Tibial artery (tissue), 4 donors: ENCODE measurements at regions not wholly inside any gene's neighbourhood (a gene's known extent, or its start where the extent isn't known, plus 50 kb on each side); places are given as distances from the start of the nearest gene placed in this dataset.

ENCODE experiments used
- DNase-seq, 2 donors: peaks; one replicate each; pipeline ENCODE4 v3.0.0-alpha.2; 2019
- H3K27ac ChIP-seq, 2 donors: fragments of 200-600 bp; sonication (generic) in 1 of 2; 1 replicate in 1 of 2; 2 replicates in 1 of 2; pipeline ENCODE4 v1.5.1; 2018 to 2019; ENCODE audit warnings: mild to moderate bottlenecking in 1 of 2
- H3K27me3 ChIP-seq, 2 donors: fragments of 200-600 bp; sonication (generic) in 1 of 2; one replicate each; pipeline versions ENCODE4 v1.5.1 to v1.6.0; 2016 to 2019
- H3K36me3 ChIP-seq, 3 donors: fragments of 200-600 bp; sonication (generic) in 2 of 3; one replicate each; pipeline ENCODE4 v1.5.1; 2016 to 2019; ENCODE audit warnings: mild to moderate bottlenecking in 2 of 3
- H3K4me1 ChIP-seq, 4 donors: fragments of 200-600 bp; sonication (generic) in 2 of 4; 1 replicate in 3 of 4; 2 replicates in 1 of 4; pipeline ENCODE4 v1.5.1; 2016 to 2019
- H3K4me3 ChIP-seq, 2 donors: fragments of 200-600 bp; sonication (generic) in 1 of 2; 1 replicate in 1 of 2; 2 replicates in 1 of 2; pipeline ENCODE4 v1.5.1; 2018 to 2019; ENCODE audit warnings: mild to moderate bottlenecking in 2 of 2
- H3K9me3 ChIP-seq, 3 donors: fragments of 200-600 bp; sonication (generic) in 1 of 3; one replicate each; pipeline ENCODE4 v1.5.1; 2016 to 2019
- intact Hi-C: fragments of 100-400 bp; cut with DNase I; formaldehyde crosslinking; loops from one replicate; pipeline ENCODE4 v1.15.0; 2023; ENCODE audit warnings: low total_unique reads
- TF ChIP-seq, protein P1 (sequence below), 2 experiments: fragments of 200-600 bp in 1 of 2; fragments of 450-650 bp in 1 of 2; IDR thresholded peaks; one replicate each; pipeline ENCODE4 v1.5.1; 2017 to 2019; ENCODE audit warnings: antibody characterized with exemption in 2 of 2, mild to moderate bottlenecking in 1 of 2, moderate library complexity in 1 of 2

DNA sequence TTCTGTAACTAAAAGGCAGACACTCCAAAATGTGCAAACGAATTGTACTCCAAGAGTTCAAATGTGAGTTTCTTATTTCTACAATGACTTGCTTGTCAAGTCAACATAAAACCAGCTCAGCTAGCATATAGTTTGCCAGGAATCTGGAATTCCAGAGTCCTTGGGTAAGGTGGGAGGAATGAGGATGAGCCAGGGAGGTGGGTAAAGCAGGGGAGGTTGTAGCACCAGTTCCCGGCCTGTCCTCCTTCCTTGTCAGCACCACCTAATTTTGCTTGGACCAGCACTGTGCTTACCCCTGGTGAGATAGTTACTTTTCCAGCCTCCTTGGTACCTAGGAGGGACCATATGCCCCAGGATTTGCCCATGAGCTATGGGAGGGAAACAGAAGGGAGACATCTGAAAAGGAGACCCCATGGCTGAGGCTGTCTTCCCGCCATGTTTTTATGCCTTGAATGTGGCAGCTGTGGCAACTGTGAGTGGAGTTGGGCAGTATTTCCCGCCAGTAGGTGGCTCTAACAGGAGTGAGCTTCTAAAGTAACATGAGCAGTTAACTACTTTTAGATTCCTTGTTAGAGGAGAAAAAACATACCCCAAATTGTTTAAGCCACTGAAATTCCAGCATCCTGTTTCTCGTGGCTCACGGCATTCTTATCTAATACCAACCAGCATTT lies 302.5 kb downstream of the TENT4A start:
- Histone ChIP-seq H3K9me3 (peaks cover 0 to 10% (median 0%) of the 10 kb centered on the region in 3 donors), H3K27ac (no peak overlapping the region), H3K4me3 (no peak overlapping the region), H3K27me3 (no peaks in the 10 kb centered on the region), H3K36me3 (no peaks in the 10 kb centered on the region), H3K4me1 (no peaks in the 10 kb centered on the region)
- no peak for DNase-seq
- intact Hi-C loops = no loop called here
- TF ChIP-seq, protein P1, sequence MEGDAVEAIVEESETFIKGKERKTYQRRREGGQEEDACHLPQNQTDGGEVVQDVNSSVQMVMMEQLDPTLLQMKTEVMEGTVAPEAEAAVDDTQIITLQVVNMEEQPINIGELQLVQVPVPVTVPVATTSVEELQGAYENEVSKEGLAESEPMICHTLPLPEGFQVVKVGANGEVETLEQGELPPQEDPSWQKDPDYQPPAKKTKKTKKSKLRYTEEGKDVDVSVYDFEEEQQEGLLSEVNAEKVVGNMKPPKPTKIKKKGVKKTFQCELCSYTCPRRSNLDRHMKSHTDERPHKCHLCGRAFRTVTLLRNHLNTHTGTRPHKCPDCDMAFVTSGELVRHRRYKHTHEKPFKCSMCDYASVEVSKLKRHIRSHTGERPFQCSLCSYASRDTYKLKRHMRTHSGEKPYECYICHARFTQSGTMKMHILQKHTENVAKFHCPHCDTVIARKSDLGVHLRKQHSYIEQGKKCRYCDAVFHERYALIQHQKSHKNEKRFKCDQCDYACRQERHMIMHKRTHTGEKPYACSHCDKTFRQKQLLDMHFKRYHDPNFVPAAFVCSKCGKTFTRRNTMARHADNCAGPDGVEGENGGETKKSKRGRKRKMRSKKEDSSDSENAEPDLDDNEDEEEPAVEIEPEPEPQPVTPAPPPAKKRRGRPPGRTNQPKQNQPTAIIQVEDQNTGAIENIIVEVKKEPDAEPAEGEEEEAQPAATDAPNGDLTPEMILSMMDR (IDR thresholded peaks at IDR 0.05) = no peak

DNA sequence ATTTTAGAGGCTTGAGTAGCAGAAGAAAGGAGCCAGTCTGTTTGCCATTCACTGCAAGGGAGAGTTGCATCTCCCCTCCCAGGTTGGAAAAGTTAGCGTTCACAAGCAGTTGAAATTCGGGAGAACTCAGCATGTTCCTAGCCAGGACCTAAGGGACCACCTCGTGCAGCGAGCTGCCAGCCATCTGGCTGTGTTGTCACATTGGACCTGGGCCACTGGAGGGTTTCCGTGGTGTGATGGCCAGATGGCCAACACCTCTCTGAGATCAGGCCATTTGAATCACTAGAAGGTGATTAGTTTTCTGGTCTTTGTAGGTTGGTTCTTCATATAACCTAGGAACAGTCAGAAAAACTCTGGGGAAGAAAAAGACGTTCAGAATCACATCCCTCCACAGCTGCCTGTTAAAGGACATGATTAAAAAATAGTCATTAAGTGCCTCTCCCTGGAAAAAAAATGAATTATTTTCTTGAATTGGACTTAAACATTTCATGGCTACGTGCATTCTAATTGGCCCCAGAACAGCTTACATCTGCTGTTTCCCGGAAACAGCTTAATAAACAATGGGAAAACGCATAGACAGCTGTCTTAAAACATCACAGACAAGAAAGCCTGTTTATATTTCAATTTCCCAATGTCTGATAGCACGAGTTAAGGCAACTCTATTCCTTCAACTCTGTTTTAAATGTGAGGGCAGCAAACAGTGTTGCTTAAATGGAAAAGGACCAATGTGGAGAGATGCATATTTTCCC lies 303.9 kb downstream of the TENT4A start:
- TF ChIP-seq, protein P1 (IDR thresholded peaks at IDR 0.05) = no peak
- DNase-seq = no peak
- Histone ChIP-seq H3K4me1 (no peaks in the 10 kb centered on the region), H3K27ac (no peak overlapping the region), H3K36me3 (no peaks in the 10 kb centered on the region), H3K4me3 (no peak overlapping the region), H3K27me3 (no peaks in the 10 kb centered on the region), H3K9me3 (peaks cover 0 to 25% (median 11%) of the 10 kb centered on the region in 3 donors)
- intact Hi-C loops = no loop called here

DNA sequence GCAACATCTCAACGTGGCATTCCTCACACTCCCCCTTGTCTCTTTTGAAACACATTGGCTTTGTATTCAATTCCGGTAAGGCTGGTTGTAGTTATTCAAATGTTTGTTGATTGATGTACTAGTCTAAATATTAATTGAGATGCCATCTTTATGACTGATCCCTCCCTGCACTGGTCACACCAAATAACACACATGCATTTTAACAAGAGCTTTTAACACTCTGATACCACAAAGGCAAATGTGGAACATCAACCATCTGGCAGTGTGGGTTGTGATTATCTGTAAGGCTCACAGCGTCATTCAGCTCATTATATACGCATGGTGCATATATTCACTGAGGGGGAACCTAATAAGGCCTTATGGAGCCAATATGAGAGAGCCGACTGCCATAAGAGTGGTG lies 305.0 kb downstream of the TENT4A start:
- intact Hi-C loops = no loop called here
- TF ChIP-seq, protein P1 (IDR thresholded peaks at IDR 0.05) = no peak
- Histone ChIP-seq H3K36me3 (no peaks in the 10 kb centered on the region), H3K27me3 (no peaks in the 10 kb centered on the region), H3K27ac (no peak overlapping the region), H3K4me1 (no peaks in the 10 kb centered on the region), H3K4me3 (no peak overlapping the region), H3K9me3 (peaks cover 0 to 35% (median 22%) of the 10 kb centered on the region in 3 donors)
- no peak for DNase-seq

DNA sequence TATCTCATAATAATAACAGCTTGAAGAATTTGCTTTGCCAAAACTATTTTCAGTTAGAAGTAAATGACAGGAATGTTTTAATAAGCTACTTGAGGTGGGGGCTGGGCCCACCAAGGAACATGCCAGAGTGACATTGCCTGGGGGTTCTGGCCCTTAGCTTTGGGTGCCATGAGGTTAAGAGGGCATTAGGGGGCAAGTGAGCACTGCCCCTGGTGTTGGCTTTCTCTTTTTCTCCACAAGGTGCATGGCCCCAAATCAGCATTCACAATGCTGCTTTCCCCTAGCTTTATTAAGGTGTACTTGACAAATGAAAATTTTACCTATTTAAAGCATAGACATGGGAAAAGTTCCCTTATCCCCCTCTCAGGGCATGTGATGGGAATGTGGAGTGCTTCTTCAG lies 305.4 kb downstream of the TENT4A start:
- Histone ChIP-seq H3K27me3 (no peaks in the 10 kb centered on the region), H3K4me1 (no peaks in the 10 kb centered on the region), H3K4me3 (no peak overlapping the region), H3K36me3 (no peaks in the 10 kb centered on the region), H3K9me3 (peaks cover 0 to 36% (median 26%) of the 10 kb centered on the region in 3 donors), H3K27ac (no peak overlapping the region)
- no peak for DNase-seq
- TF ChIP-seq, protein P1 (IDR thresholded peaks at IDR 0.05) = no peak
- intact Hi-C loops = no loop called here

DNA sequence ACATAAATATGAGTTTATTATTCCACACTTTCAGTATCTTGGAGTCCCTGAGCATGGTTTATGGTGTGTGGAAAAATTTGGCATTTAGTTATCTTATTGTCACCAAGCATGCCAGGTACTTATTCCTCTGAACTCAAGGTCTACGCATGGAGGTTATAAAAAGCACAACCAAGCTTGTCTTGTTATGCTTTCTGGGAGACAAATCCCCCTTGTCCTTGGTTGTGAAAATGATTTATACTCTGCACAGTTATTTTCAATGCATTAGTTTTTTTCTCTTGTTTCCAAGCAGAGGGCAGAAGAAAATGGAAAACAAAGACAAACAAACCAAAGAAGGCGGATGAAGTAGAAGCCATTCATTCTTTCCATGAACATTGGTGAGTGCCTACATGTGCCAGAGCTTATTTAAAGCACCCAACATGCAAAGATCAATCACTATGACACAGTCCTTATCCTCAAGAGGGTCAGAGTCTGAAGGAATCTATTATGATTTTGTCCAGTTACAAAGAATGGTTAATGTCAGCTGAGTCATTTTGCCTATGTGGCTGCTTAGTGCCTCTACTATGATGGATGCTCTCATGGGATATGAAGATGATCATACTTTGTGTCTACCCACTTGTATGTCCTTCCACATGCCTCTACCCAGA lies 323.1 kb downstream of the TENT4A start:
- TF ChIP-seq, protein P1 (IDR thresholded peaks at IDR 0.05) = no peak
- Histone ChIP-seq H3K27me3 (no peaks in the 10 kb centered on the region), H3K9me3 (no peaks in the 10 kb centered on the region), H3K4me3 (no peak overlapping the region), H3K36me3 (no peaks in the 10 kb centered on the region), H3K27ac (no peak overlapping the region), H3K4me1 (no peaks in the 10 kb centered on the region)
- DNase-seq = no peak
- intact Hi-C loops = no loop called here
